PFSK-1 (cell line): ENCODE measurements at regions not wholly inside any gene's neighbourhood (a gene's known extent, or its start where the extent isn't known, plus 50 kb on each side); places are given as distances from the start of the nearest gene placed in this dataset.

ENCODE experiments used
- FOXP2 ChIP-seq: optimal IDR thresholded peaks from 2 replicates; pipeline ENCODE3; 2011; ENCODE audit warnings: borderline replicate concordance, control low read depth, inconsistent platforms; ENCODE audit not compliant: insufficient read depth; ENCODE audit errors: extremely low read length, extremely low read depth
- POLR2AphosphoS5 ChIP-seq: IDR thresholded peaks from 2 replicates; pipeline ENCODE4 v1.6.1; 2012; ENCODE audit warnings: low read depth, mild to moderate bottlenecking, control low read depth, low read length, moderate library complexity
- REST ChIP-seq, 2 experiments: IDR thresholded peaks; 2 replicates each; pipeline versions ENCODE4 v1.6.1 to v1.8.0; 2011 to 2012; ENCODE audit warnings: low read depth in 2 of 2, low read length in 2 of 2, control low read depth in 1 of 2, inconsistent platforms in 1 of 2, mild to moderate bottlenecking in 1 of 2, moderate library complexity in 1 of 2; ENCODE audit not compliant: insufficient read depth in 1 of 2
- SIN3A ChIP-seq: IDR thresholded peaks from 2 replicates; pipeline ENCODE4 v1.6.1; 2012; ENCODE audit warnings: mild to moderate bottlenecking, low read length, moderate library complexity, borderline replicate concordance; ENCODE audit not compliant: insufficient read depth
- TAF1 ChIP-seq: IDR thresholded peaks from 2 replicates; pipeline ENCODE4 v1.6.1; 2012; ENCODE audit warnings: low read length, control low read depth, borderline replicate concordance; ENCODE audit not compliant: insufficient read depth

- no peak for TF ChIP-seq SIN3A
- no peak for TF ChIP-seq REST (IDR thresholded peaks at IDR 0.05; ENCODE audit: insufficient read depth in 1 of 2, low read depth in 2 of 2, low read length in 2 of 2)
- no peak for TF ChIP-seq POLR2AphosphoS5
- TF ChIP-seq TAF1 = no peak
- no peak for TF ChIP-seq FOXP2
Observed at GRCh38 chr22:49594078-49594477, 233.6 kb downstream of the BRD1 start.

DNA sequence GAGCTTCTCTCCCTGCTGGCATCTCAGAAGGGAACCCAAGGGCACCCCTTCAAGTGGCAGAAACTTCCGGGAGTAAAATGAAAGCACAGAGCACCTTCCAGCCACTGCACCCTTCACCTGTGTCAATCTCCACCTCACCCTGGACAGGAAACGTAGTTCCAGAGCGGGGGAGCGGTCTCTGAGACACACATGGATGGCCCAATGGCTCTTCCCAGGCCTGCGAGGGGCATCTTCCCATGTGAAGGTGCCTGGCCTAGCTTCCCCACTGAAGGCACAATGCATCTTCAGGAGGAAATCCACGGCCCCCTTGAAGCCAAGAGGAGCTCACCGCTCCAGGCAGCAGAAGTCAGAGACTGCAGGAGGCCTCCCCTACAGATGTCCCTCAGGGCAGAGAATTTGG lies 234.2 kb downstream of the BRD1 start:
- TF ChIP-seq SIN3A (no peak), TAF1 (no peak), REST (IDR thresholded peaks at IDR 0.05; ENCODE audit: insufficient read depth in 1 of 2, low read depth in 2 of 2, low read length in 2 of 2) (no peak), POLR2AphosphoS5 (no peak), FOXP2 (no peak)

- TF ChIP-seq FOXP2 (no peak), TAF1 (no peak), REST (IDR thresholded peaks at IDR 0.05; ENCODE audit: insufficient read depth in 1 of 2, low read depth in 2 of 2, low read length in 2 of 2) (no peak), SIN3A (no peak), POLR2AphosphoS5 (no peak)
Observed at GRCh38 chr22:49592780-49593501, 234.7 kb downstream of the BRD1 start.

DNA sequence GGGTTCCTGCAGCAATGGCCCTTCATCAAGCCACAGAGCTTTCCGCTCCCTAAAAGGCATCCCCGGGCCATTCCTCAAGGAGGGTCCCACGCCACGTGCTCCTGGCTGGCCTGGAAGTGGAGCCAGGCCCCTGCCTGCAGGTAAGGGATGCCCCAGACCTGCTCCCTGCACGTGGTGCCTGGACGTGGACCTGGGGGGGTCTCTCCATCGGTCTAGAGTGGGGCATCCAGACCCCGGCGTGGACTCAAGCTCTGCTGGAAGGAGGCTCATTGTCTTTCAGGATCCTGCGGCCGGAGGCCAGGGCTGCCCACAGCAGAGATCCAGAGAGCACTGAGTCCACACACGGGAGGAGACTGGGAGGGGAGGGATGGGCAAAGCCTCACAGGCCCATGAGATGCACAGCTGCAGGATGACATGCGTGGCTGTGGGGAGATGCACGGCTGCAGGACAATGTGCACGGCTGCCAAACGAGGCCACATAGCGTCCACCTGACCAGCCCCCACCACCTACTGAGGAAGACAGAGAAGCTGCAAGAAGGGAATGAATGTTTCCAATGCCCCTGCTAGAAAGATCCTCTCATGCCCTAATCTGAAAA lies 236.7 kb downstream of the BRD1 start:
- TF ChIP-seq POLR2AphosphoS5 (no peak), FOXP2 (no peak), TAF1 (no peak), REST (IDR thresholded peaks at IDR 0.05; ENCODE audit: insufficient read depth in 1 of 2, low read depth in 2 of 2, low read length in 2 of 2) (no peak), SIN3A (no peak)
